CMK (cell line): ENCODE measurements at regions not wholly inside any gene's neighbourhood (a gene's known extent, or its start where the extent isn't known, plus 50 kb on each side); places are given as distances from the start of the nearest gene placed in this dataset.

Experiments
- DNase-seq: peaks from one replicate; pipeline ENCODE4 v3.0.0-alpha.2; 2010; ENCODE audit warnings: low read depth

DNA sequence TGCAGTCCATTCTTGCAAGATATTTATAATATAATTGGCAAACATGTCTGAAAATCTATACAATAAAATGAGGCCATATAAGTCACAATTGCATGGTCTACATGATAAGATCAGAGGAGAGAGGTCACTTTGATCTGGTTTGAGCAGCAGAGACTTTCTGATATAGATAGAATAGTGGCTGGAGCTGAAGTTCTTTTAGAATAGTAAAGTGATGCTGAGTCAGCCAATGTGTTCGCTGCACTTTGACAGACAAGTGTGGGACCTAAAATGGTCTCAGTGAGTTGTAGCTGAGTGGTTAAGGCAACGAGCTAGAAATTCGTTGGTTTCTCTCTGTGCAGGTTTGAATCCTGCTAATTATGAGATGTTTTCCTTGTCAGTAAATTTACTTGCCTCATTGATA, 257.0 kb upstream of the C11orf87 start:
- no peak for DNase-seq

DNA sequence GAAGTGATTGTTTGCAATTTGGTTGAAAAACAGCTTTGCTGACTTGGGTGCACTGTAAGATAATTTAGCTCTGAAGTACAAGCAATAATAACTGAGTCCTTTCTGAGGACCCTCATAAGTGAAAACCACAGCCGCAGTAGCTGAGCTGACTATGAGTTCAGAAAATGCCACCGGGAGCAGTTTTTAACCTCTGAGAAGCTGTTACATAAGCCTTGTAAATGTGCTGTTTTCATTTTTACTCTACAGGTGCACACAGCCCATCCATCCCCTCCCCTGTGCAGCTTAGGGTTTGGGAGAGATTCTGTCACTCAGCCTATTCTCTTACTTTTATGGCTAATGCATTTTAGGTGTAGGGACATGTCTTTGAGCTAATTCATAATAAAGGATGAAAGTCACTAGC, 255.5 kb upstream of the C11orf87 start:
- no peak for DNase-seq

DNA sequence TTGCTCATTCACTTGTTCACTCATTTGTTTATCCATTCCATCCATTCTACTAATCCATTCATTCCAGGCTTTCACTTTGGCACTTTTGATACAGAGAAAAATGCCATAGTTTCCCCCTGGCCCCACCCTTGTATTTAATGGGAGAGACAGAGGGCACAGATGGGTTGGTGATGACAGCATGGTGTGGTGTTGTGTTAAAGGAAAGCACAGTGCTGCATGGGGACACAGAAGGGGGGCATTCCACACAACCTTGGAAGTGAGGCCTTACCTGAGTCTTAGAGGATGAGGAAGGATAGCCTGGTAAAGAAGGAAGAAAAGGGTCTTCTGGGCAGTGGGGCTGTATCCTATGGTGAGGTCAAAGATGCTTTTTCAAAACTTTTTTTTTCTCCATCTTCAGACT, 248.5 kb upstream of the C11orf87 start:
- no peak for DNase-seq

DNA sequence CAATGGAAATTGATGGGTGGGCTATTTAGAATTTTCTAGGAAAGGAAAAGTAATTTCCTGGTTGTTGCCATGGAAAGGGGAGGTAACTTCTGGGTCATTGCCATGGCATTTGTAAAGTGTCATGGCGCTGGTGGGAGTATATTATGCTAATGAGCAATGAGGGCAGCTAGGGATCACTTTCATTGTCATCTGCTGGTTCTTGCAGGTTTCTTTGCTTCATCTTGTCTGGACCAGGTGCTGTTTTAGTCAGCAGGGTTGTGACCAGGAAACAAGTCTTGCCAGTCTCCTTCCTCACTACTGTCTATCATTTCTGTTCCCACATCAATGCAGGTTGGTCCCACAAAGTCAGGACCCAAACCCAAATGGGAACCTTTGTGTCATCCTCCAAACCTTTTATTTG, 237.6 kb upstream of the C11orf87 start:
- no peak for DNase-seq

DNA sequence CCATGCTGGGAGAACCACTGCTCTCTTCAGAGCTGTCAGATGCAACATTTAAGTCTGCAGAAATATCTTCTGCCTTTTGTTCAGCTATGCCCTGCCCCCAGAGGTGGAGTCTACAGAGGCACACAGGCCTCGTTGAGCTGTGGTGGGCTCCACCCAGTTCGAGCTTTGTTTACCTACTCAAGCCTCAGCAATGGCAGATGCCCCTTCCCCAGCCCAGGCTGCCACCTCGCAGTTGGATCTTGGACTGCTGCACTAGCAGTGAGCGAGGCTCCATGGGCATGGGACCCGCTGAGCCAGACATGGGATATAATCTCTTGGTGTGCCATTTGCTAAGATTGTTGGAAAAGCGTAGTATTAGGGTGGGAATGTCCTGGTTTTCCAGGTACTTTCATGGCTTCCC, 229.1 kb upstream of the C11orf87 start:
- no peak for DNase-seq

DNA sequence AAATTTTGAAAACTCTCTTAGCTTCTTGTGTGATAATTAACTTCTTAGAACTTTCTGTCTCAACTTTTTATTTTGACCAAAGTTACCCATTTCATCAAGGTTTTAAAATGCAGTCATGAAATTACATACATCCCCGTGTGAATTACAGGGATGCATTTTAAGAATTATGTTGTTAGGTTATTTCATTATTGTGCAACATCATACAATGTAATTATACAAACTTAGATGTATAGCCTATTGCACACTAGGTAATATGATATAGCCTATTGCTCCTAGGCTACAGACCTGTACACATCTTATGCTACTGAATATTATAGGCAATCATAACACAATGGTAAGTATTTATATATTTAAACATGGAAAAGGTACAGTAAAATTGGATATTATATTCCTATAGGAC, 228.1 kb upstream of the C11orf87 start:
- DNase-seq, result no peak

DNA sequence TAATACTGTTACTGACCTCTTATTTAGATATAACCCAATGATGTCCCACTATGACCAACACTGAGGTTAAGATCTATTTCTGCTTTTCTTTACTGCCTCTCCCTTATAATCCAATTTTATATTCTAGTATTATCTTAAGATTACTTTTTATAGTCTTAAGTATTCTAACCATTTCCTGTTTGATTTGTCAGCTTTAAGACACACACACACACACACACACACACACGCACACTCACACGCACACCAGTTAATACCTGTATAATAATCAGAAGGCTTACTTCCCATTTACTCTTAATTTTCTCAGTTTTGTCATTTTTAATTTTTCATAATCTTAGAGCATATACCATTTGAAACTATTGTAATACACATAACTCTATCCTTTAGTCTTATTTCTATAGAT, 226.0 kb upstream of the C11orf87 start:
- no peak for DNase-seq

DNA sequence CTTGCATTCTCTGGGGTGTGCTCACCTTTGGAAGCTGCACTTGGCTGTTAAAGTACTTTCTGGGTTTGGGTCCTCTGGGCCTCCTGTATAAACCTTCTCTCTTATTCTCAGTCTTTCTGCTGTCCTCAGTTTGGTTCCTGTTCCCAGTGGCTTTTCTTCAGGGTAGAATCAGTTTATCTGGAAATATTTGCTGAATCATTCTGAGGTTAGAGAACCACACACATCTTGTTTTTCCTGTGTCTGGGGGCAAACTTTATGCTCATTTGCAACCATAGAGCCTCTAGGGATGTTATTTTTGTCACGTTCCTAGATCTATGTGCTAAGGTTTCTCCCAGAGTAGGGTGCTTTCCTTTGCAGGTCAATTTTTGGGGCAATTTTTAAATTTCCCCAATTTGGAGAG, 224.3 kb upstream of the C11orf87 start:
- peak; percentile 25 for DNase-seq

DNA sequence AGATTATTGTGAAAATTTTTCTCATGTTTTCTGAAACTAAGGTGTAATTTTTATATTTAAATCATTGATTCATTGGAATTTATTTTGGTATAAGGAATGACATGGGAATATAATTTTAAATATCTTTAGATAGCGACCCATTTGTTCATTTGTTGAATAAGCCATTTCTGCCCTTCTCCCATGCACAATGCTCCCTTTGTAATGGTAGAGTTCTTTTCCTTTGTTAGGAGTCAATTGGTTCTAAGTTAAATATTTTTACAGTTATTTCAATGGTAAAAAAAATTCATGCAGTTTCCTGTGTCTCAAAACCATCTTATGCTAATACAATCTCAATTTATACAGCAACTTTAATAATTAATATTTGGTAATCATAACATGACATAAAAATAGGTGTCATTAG, 218.8 kb upstream of the C11orf87 start:
- DNase-seq, result no peak

DNA sequence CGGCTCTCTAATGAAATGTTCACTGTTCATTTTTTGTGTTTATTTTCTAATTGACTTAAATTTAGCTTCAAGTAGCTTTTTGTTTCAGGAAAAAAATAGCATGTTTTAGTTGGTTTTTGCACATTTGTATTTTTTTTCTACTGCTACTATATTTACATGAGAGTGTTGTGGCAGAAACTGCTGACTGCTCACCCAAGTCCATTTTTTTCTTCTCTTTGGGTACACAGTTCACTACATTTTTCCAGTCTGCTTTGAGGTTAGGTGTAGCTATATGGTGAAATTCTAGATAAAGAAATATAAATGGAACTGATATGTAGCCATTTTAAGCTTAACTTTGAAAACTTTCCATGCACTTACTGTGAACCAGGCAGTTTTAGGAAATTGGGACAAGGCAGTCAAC, 216.7 kb upstream of the C11orf87 start:
- no peak for DNase-seq

DNA sequence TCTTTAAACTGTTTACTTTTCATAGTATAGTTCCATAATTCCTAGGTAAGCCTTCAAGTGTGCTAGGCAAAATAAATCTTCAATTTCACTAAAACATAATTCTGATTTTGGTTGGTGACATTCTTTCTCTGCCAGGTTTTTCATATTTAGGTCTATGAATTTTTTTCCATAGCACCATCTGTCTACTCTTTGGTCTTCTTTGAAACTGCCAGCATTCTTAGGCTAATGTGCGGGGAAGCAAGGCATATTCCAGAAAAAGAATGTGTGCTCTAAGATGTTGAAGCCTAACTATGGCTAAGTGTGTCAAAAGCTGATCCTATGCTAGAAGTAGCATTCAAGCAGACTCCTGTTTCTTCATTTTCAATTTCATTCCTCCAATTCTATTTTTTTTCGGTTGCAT, 213.9 kb upstream of the C11orf87 start:
- DNase-seq, result no peak

DNA sequence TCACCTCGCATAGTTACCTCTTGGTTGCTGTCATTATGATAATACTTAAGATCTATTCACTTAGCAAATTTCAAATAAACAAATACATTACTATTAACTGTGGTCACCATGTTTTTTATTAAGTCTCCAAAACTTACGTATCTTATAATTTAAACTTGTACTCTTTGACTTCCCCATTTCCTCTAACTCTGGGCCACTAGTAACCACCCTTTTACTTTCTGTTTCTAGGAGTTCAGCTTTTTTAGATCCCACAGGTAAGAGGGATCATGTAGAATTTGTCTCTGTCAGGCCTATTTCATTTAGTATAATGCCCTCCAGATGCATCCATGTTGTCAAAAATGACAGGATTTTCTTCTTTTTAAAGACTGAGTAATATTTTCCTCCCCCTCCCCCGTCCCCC, 212.4 kb upstream of the C11orf87 start:
- DNase-seq, result no peak

DNA sequence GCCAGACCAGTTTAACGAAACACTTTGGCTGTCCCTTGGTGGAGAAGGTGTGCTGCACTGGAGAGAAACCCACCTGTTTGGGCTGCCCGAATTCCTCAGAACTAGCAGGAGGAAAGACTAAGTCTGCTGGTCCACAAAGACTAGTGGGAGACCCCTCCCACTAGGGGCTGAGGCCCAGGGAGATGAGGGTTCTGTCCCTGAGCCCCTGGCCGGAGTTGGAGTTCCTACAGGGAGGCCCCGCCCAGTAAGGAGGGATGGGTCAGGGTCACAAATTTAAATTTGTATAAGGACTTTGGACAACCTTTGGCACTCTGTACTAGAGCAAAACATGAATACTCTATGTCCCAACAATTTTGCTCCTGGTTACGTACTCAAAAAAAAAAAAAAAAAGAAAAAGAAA, 200.8 kb upstream of the C11orf87 start:
- no peak for DNase-seq

DNA sequence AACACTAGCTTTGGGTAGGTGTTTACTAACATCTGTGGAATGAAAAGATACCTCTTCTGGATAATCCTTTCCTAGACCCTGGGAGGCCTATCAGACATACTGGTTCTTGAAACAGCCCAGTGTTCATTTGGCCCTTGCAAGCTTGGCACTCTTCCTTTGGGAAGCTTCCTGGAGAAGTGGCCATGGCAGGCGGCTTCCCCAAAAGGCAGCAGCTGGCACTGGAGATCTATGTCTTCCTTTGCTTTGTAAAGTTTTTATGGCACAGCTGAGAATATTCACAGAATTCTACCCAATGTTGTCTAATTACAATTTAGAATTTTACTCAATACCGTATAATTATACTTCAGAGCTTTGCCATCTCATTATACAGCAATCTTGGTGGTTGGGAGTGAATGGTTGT, 199.2 kb upstream of the C11orf87 start:
- no peak for DNase-seq

DNA sequence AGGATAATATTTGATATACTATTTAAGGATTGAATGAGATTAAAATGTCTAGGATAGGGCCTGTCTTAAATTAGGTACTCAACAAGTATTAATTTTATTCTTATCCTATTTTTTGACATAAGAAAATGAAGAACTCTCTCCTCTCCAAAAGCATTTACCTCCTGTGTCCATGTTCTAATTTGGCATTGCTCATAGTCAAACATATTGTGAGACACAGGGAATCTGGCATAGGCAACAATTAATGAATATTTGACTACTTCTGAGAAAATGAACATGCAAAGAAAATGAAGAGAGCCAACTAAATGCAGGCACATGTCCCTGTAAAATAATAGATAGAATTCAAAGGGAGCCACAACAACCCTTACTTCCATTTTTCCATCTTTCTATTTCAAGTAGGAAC, 198.5 kb upstream of the C11orf87 start:
- no peak for DNase-seq

DNA sequence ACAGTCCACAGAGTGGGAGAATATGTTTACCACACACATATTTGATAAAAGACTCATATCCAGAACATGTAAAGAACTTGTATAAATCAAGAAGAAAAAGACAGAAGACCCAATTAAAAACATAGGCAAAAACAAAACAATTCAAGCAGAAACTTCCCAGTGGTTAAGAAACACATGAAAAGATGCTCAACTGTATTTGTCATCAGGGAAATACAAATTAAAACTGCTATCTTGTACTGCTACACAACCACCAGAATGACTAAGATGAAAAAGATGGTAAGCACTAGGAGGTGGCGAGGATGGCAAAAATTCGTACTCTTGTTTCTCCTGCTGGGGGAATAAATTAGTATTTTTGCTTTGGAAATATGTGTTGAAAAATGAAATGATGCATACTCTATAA, 192.3 kb upstream of the C11orf87 start:
- no peak for DNase-seq

DNA sequence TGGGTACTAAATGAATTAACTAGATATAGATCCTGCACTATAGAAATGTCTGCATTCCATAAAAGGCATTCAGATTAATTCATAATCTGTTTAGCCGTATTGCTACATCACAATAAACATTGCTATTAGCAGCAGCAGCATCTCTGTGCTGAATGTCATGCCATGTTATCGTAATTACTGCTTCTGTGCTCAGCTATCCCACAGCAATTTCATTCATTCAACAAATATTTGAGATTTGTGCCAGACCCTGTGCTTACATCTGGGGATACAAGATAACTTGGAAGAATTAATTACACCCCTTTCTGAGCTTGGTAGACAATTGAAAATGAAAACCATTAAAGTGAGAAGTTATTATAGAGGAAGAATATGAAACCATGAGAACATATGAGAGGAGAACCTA, 185.8 kb upstream of the C11orf87 start:
- no peak for DNase-seq

DNA sequence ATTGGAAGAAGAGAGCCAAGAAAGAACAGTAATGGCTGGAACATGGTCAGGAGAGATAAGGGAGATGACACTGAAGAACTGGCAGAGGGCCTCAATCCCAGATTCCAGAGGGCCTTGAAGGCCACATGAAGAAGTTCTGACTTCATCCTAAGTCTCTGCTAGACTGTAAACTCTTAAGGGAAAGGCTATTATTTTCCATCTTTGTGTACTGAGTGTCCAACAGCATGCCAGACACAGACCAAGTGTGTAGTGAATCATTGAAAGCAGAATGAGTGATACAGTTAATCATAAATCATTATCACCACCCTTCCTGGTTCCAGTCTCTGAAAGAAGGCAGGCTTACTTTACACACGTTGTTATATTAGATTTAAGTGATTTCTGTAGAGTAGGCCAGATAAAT, 185.3 kb upstream of the C11orf87 start:
- no peak for DNase-seq

DNA sequence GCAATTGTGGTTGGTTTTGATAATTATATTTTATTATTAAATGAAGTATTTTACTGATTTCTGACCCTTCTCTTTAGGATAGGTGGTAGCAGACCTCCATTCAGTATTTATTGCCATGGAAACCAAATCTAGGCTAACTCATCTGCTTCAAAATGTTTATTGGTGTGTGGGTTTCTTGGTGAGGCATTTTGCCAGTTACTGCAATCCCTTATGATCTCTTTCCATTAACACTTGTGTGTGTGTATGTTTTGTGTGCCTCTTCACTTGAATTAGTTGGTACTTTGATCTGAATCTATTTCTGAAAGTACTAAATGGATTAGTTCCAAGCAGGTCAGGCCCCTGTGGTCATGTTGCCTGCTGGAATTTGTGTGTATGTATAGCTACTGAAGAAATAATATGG, 184.4 kb upstream of the C11orf87 start:
- no peak for DNase-seq

DNA sequence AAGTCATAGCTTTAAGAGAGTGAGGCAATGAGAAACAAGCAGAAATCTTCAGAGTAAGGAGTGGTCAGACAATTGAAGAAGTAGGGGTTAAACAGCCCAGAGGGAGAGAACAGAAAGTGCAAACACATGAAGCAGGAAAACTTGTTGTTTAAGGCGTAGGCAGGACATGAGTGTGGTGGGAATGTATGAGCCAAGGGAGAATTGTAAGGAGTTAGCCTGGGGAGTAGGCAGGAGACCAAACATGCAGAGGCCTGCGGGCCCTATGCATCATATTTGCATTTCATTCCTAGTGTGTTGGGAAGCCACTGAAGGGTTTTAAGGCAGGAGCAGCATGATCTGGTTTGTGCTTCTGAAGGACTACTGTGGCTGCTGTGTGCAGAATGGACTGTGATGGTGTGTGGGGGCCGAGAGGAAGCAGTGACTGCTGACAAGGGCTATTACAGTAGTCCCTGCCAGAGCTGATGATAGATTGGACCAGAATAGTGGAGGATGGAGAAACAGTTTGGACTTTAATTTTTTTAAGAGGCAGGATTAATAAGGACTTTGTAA, 179.9 kb upstream of the C11orf87 start:
- DNase-seq, result no peak

DNA sequence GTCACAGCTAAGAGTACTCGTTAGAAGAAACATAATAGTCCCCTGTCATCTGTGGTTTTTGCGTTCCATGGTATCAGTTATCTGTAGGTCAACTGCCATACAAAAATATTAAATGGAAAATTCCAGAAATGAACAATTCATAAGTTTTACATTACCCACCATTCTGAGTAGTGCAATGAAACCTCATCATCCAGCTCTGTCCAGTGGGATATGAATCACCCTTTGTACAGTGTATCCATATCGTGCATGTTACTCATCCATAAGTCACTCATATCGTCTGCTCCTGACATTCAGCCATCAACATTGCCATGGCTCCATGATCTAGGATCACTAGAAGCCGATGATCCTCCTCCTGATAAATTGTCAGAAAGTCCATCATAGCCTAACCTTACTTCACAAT, 174.9 kb upstream of the C11orf87 start:
- no peak for DNase-seq

DNA sequence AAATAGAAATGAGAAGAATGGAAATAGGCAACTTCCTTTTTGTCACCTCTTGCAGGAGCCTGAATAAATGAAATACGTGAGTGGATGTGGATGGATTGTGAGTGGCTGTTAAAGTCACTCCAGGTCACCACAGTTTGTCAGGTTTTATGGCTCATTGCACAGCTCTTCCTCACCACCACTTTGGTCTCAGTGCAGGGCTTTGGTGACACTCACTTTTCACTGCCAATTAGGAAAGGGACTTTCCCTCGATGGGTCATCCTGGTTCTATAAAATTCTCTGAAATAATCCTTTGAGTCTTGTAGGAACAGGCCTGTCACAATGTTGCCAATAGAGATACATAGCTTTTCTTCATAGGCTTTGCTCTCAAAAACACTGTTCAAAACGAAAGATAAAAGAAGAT, 172.4 kb upstream of the C11orf87 start:
- no peak for DNase-seq

DNA sequence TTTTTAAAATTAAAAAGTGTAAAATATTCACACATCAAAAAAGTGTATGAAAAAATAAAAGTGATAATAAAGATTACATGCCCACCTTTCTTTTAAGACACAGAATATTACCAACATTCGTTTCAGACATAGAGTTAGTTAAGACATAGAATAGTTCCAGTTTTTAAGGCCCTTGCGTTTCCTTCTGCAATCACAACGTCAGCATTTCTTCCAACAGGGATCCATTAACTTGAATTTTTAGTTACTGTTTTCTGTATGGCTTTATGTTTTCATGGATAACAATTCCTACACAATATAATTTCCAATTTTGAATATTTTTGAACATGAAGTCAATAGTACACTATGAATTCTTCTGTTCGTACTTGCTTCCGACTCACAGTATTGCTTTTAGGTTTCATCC, 170.8 kb upstream of the C11orf87 start:
- no peak for DNase-seq

DNA sequence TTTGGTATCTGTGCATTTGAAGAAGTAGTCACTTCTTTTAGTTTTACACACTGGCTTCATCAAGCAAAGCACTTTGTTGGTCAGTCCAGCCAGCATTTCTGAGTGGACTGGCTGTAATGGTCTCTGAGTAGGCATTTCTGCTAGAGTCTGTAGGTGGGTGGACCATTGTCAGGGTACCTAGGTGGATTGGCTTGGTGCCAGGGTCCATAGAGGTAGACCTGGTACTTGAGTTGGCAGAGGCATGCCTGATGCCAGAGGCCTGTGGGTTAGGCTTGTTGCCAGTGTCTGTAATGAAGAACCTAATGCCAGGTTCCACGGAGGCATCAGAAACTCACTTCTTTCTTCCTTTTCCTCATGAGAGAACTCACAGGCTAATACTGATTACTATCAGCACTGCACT, 157.9 kb upstream of the C11orf87 start:
- DNase-seq, result no peak
